ENCODE measurements at regions not wholly inside any gene's neighbourhood (a gene's known extent, or its start where the extent isn't known, plus 50 kb on each side); places are given as distances from the start of the nearest gene placed in this dataset.

- DNase-seq (ENCODE audit: low spot score) = no peak
These were observed 59.5 kb upstream of the SLC7A1 start for GRCh38 chr13:29654843-29655547.

- no peak for DNase-seq (ENCODE audit: low spot score)
These were observed 58.9 kb upstream of the SLC7A1 start for GRCh38 chr13:29654384-29654783.

- no peak for DNase-seq (ENCODE audit: low spot score)
These were observed 53.3 kb upstream of the SLC7A1 start for GRCh38 chr13:29648760-29649159.
